ENCODE measurements at regions not wholly inside any gene's neighbourhood (a gene's known extent, or its start where the extent isn't known, plus 50 kb on each side); places are given as distances from the start of the nearest gene placed in this dataset.
A peak's percentile ranks its signal among the peaks of the same experiment; 100 is the strongest.

GRCh38 chr10:113435881-113436280, 117.0 kb upstream of the HABP2 start:
- H3K4me3 ChIP-seq (ENCODE audit: low read depth, low read length), result no peak overlapping the region
- TF ChIP-seq, protein P1, sequence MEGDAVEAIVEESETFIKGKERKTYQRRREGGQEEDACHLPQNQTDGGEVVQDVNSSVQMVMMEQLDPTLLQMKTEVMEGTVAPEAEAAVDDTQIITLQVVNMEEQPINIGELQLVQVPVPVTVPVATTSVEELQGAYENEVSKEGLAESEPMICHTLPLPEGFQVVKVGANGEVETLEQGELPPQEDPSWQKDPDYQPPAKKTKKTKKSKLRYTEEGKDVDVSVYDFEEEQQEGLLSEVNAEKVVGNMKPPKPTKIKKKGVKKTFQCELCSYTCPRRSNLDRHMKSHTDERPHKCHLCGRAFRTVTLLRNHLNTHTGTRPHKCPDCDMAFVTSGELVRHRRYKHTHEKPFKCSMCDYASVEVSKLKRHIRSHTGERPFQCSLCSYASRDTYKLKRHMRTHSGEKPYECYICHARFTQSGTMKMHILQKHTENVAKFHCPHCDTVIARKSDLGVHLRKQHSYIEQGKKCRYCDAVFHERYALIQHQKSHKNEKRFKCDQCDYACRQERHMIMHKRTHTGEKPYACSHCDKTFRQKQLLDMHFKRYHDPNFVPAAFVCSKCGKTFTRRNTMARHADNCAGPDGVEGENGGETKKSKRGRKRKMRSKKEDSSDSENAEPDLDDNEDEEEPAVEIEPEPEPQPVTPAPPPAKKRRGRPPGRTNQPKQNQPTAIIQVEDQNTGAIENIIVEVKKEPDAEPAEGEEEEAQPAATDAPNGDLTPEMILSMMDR (conservative IDR thresholded peaks at IDR 0.05; ENCODE audit: low read depth, low read length), result no peak
- no peak for DNase-seq (ENCODE audit: low read depth)

- no peak for DNase-seq (ENCODE audit: low read depth)
- TF ChIP-seq, protein P1 (conservative IDR thresholded peaks at IDR 0.05; ENCODE audit: low read depth, low read length), result no peak
- no peak overlapping the region for H3K4me3 ChIP-seq (ENCODE audit: low read depth, low read length)
These were observed 116.0 kb upstream of the HABP2 start for GRCh38 chr10:113436851-113437250.

DNA sequence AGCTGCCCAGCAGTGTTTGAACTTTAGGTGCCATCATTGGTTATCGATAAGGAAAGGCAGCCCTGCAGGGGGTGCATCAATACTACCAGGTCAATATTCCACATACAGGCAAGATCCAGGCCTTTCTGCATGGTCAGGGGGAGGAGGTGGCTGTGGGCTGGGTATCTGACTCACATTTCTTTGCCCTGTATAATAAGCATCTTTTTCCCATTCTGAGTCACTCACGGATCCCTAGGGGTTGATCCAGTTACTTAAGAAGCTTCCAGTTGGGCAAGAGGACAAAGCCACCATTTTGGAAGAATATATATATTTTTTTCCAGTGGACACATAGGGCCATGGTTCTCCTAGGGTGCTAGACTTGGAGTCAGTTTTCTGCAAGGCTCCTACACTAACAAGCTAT, 114.2 kb upstream of the HABP2 start:
- H3K4me3 ChIP-seq (ENCODE audit: low read depth, low read length), result no peak overlapping the region
- TF ChIP-seq, protein P1 (conservative IDR thresholded peaks at IDR 0.05; ENCODE audit: low read depth, low read length), result no peak
- DNase-seq (ENCODE audit: low read depth), result peak; percentile 5

- TF ChIP-seq, protein P1 (conservative IDR thresholded peaks at IDR 0.05; ENCODE audit: low read depth, low read length), result no peak
- no peak overlapping the region for H3K4me3 ChIP-seq (ENCODE audit: low read depth, low read length)
- no peak for DNase-seq (ENCODE audit: low read depth)
These were observed 111.6 kb upstream of the HABP2 start for GRCh38 chr10:113441220-113441619.

- DNase-seq (ENCODE audit: low read depth), result no peak
- TF ChIP-seq, protein P1 (conservative IDR thresholded peaks at IDR 0.05; ENCODE audit: low read depth, low read length), result no peak
- H3K4me3 ChIP-seq (ENCODE audit: low read depth, low read length), result no peak overlapping the region
These were observed 111.1 kb upstream of the HABP2 start for GRCh38 chr10:113441686-113442270.

- H3K4me3 ChIP-seq (ENCODE audit: low read depth, low read length), result no peak overlapping the region
These were observed 110.5 kb upstream of the HABP2 start for GRCh38 chr10:113442336-113442735.

More at GRCh38 chr10:113442336-113442735, 110.5 kb upstream of the HABP2 start:
- no peak for DNase-seq (ENCODE audit: low read depth)
- TF ChIP-seq, protein P1 (conservative IDR thresholded peaks at IDR 0.05; ENCODE audit: low read depth, low read length), result no peak

Data from choroid plexus epithelial cell (primary cell).